ENCODE measurements at regions not wholly inside any gene's neighbourhood (a gene's known extent, or its start where the extent isn't known, plus 50 kb on each side); places are given as distances from the start of the nearest gene placed in this dataset.
"Not testable (repeated sequence)": the region's sequence is repeated elsewhere in the genome, so short reads cannot be mapped to it uniquely, and the experiment has no call there.

DNA sequence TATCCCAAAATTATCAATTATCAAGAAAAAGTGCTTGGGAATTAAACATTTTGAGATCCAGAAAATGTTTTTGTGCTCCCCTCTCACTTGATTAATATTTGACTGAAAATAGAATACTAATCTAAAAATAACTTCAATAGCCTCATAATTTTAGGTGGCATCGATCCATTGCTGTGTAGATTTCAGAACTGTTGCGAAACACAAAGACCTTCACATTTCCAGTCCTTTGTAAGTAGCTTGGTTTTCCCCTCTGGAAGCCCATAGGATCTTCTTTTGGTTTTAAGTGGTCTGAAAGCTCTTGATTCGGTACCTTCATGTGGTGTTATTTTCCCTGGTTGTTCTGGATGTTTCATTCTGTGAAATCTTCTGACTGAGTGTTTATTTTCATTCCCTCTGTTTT, 176.5 kb downstream of the NUFIP1 start:
- DNase-seq (ENCODE audit: low spot score): no peak

DNA sequence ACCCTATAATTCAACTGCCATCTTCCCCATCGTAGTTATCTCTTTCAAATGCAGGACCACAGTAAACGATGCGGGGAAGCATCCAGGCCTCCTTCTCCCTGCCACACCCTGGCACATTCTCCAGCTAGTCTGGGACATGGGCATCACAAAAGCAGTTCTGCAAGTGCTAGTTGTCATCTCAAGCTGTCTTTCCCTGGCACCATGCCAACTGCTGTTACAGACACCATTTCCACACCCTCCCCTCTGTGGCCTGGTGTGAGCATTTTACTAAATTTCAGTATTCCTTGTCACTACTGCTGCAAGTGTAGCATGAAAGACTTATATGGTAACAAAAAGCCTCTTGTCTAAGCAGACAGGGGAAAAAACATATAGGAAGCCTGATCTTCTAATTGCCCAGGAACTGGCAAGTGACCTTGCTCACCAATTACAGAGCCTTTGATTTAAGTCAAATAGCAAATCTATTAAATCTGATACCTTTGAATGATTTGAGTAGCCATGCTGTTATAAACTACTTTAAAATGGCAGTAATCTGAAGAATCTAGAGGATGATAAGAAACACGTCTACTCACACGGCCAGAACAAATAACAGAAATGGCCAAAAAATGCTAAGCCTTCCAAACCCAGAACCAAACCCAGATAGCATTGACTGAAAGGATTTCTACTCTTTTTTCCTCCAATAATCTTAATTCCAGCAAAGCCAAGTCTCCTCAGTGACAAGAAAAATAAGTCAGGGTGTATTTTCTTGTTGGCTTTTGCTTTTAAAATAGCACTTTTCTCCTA, 179.0 kb downstream of the NUFIP1 start:
- peak; percentile 56 for DNase-seq (ENCODE audit: low spot score)

DNA sequence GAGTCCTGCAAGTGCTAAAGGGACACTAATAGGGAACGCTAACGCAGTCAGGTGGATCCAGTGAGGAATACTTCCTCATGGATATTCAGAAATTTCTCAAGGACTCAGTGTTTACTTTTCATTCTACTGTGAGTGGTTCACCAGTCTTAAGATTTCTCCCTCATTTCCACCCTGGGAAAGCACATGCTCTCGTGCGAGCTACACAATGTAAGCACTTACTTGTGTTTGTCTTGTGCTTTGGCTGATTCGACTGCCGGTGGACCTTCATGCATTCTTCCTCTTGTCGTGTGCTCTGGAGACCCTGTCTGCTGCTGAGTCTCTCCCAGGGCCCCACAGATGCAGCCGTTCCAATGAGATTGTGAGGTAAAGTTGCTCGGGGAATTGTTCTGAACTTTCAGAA, 180.1 kb downstream of the NUFIP1 start:
- DNase-seq (ENCODE audit: low spot score): peak; percentile 1

DNA sequence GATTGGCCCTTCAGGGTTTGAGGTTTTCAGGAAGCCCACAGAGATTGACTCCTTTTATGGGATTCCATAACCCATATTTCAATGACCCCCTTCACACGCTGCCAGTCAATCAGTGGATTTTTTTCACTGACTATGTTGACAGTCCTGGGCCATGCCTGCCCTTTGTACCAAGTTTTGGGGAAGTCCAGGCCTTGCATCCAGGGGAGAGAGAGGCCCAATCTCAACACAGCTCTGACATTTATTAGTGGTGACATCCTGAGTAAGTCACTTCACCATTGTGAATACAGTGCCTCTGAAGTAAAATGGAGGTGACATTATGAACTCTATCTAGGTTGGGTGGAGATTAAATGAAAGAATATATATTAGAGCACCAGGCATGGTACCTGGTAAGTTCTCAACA, 181.1 kb downstream of the NUFIP1 start:
- DNase-seq (ENCODE audit: low spot score): peak; percentile 11

GRCh38 chr13:44807449-44808034, 181.7 kb downstream of the NUFIP1 start:
- DNase-seq (ENCODE audit: low spot score): no peak

DNA sequence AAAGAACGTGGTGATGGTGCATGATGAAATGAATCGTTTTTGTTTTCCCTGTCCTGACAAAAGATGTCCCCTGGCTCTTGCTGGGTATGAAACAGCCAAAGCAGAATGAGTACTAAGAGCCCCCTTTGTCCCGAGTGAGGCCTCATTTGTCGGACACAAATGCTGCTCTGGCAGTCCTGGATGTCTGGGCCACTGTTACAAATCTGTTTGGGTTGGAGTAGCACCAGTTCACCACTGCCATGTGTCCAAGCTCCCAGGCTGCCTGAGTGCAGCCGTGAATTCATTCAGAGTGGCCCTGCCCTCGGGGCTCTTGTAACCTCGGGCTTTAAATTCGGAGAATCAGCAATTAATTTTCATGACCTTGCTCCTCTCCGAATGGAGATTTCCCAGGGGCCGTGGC, 182.4 kb downstream of the NUFIP1 start:
- DNase-seq (ENCODE audit: low spot score): peak; percentile 40

- no peak for DNase-seq (ENCODE audit: low spot score)
Measured at GRCh38 chr13:44805585-44805984, 183.7 kb downstream of the NUFIP1 start.

DNA sequence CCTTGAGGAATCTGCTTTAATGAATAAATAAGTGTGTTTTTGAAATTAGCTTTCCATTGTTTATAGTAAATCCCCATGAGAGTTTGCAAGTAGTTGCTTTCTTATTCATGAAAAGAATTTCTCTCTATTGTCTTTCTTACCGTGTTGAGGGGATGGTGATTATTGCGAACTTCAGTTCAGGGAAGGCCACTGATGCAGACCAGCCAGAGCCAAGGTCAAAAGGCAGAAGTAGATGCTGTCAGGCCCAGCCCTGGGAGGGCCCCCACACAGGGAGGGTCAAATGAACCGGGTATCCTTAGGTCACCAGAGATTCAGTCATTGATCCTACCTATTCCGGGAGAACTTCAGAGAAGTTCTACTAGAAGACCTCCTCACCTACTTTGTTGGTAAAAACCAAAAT, 185.9 kb downstream of the NUFIP1 start:
- peak; percentile 15 for DNase-seq (ENCODE audit: low spot score)

DNA sequence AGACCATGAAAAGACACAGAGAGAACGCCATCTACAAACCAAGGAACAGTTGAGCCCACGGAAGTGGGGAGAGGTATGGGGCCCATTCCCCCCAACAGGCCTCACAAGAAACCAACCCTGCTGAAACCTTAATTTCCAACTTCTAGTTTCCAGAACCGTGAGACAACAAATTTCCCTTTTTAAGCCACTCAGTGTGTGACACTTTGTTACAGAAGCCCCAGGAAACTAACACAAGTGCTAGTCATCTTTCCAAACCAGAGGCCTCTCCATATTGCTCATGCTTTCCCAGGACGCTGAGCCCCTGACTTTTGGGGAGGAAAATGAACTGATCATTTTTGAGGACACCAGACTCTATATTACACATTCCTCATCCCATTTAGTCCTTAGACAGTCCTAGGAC, 186.8 kb downstream of the NUFIP1 start:
- DNase-seq (ENCODE audit: low spot score): no peak

DNA sequence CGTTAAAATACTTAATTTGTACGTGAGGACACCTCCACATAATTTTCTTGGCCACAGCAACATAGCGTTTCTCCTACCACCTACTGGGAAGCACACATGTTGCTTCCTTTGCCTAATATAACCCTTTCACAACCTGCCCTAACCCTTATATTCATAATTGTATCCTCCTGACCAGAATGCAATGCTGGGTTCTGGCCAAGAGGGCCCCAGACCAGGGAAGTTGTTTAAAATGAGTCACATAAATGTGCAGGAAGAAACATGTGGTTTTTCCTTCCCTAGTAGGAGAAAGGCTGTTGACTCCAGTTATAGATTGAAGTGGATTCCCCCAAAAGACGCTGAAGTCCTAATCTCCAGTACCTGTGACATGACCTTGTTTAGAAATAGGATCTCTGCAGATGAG, 187.3 kb downstream of the NUFIP1 start:
- DNase-seq (ENCODE audit: low spot score): peak; percentile 42

DNA sequence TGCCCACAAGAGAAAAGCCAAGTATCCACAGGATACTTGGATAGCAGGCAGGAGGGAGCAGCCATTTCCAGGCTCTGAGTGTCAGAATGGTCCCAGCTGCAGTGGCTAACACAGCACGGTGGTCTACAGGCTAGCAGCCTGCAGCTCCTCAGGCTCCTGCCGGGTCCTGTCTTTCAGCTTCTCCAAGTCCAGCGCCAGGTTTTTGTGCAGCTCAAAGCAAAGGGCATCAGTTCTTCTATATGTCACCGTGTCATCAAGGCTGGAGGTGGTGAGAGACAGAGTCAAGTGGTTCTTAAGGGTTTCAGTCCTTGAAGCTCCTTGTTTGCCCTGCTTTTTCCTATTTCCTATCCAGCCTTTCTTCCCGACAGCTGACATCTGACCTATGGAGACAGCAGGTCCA, 188.6 kb downstream of the NUFIP1 start:
- peak; percentile 31 for DNase-seq (ENCODE audit: low spot score)

GRCh38 chr13:44797685-44798084, 191.6 kb downstream of the NUFIP1 start:
- DNase-seq (ENCODE audit: low spot score): no peak

DNA sequence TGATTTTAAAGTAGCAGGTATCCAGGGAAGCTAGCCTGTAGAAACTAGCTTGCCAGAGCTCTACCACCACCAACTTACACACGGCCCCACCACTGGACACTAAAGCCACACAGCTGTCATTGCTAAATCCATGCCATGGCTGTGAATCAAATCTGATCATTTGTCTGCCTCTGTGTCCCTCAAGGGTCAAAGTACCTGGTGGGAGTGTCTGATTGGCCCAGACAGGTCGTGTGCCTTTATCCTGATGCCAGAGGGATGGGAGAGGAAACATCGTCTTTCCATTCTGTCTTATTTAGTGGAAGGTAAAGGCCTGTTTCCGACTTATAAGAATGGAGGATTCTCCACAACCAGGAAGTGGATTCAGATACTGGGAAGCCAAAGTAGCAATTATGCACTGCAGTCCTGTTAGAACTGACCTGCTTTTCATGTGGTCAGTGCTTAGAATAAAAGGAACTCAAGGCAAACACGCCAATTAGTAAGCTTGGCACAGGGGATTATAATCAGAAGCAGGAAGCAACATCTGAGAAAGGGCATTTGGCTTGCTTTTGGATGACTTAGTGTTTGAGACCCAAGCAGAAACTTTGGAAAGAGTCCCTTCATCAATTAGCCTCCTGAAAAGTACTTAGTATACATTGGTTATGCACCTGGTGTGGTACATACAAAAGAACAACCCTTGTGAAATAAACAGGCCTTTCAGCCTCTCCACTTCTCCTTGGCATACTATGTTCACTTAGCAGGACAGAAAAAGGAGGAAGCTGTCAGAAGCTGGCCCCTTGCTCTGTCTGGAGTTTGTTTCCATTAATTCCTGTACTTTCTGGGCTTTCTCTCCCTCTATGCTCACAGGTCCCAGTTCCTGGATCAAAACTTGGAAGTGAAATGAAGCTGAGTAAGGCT, 192.4 kb downstream of the NUFIP1 start:
- no peak for DNase-seq (ENCODE audit: low spot score)

DNA sequence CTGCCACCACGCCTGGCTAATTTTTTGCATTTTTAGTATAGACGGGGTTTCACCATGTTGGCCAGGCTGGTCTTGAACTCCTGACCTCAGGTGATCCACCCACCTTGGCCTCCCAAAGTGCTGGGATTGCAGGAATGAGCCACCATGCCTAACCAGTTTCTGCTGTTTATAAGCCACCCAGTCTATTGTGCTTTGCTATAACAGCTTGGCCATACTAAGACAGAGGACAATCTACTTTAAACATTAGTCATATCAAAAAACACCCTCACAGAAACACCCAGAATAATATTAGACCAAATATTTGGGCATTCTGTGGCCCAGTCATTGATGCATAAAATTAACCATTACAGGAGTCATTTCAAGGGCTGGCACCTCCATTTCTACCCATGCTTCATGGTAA, 193.2 kb downstream of the NUFIP1 start:
- DNase-seq (ENCODE audit: low spot score): not testable (repeated sequence)

GRCh38 chr13:44795176-44795575, 194.1 kb downstream of the NUFIP1 start:
- no peak for DNase-seq (ENCODE audit: low spot score)

DNA sequence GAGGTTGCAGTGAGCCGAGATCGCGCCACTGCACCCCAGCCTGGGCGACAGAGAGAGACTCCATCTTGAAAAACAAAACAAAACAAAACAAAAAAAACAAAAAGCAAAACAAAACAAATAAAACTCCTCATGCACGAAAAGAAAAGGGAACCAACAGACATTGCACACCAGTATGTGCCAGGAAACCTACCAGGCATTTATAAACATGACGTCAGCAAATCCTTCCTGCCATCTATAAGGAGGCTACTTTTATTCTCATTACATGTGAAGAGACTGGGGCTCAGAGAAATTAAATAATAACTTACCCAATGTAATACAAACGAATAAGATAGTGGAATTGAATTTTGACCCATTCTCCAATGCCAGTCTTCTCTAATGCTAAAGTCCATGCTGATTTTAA, 197.2 kb downstream of the NUFIP1 start:
- DNase-seq (ENCODE audit: low spot score): no peak

GRCh38 chr13:44790289-44790688, 199.0 kb downstream of the NUFIP1 start:
- no peak for DNase-seq (ENCODE audit: low spot score)

GRCh38 chr13:44787617-44788016, 201.7 kb downstream of the NUFIP1 start:
- DNase-seq (ENCODE audit: low spot score): no peak

DNA sequence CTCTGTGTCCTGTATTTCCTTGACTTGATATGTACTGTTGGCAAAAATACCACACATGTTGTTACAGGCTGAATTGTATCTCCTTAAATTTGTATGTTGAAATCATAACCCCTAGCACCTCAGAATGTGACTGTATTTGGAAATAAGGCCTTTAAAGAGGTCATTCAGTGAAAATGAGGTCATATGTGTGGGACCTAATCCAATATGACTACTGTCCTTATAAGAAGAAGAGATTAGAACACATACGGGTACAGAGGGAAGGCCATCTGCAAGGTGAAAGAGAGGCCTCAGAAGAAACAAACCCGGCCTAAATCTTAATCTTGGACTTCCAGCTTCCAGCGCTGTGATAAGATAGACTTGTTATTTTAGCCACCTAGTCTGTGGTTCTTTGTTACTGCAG, 202.5 kb downstream of the NUFIP1 start:
- DNase-seq (ENCODE audit: low spot score): no peak

- DNase-seq (ENCODE audit: low spot score): no peak
Measured at GRCh38 chr13:44785401-44785800, 203.9 kb downstream of the NUFIP1 start.

GRCh38 chr13:44784708-44785080, 204.6 kb downstream of the NUFIP1 start:
- no peak for DNase-seq (ENCODE audit: low spot score)

DNA sequence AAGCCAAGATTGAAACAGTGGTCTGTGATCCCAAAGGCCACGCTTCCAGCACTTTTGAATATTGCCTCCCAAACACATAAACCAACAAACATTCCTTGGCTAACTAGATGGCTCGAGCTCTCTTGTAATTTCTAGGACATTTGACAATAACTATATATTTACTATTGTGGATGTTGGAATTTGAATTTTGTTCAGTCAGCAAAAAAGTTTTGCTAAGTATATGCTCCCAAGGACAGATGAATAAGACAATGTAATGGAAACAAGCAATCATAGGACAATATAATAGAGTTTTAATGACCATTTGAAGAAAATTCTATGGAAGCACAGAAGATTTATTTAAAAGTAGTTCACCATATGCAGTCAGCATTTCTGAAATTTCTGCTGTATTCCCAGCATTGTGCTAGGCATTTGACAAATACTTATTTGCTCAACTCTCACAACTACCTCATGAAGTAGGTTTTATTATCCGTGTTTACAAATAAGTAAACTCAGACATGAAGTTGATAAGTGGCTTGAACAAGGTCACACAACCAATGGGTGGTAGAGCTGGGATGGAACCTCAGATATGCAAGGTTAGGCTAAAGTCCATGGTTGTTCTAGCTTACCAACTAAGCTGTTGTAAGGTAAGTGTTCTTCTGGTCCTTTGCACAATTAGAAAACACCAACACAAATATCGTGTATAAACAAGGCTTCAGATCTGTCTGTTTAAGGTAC, 205.1 kb downstream of the NUFIP1 start:
- no peak for DNase-seq (ENCODE audit: low spot score)

All from left forelimb (tissue), 1 donor.